ENCODE measurements at regions not wholly inside any gene's neighbourhood (a gene's known extent, or its start where the extent isn't known, plus 50 kb on each side); places are given as distances from the start of the nearest gene placed in this dataset.
A peak's percentile ranks its signal among the peaks of the same experiment; 100 is the strongest.
"Not testable (repeated sequence)": the region's sequence is repeated elsewhere in the genome, so short reads cannot be mapped to it uniquely, and the experiment has no call there.

GRCh38 chr7:63564882-63565281 lies 433.8 kb upstream of the ZNF722 start:
- ATAC-seq (ENCODE audit: low read depth in 2 of 2); H3K36me3 Mint-ChIP-seq; H3K4me3 ChIP-seq (ENCODE audit: low read depth, low read length); H3K27ac Mint-ChIP-seq; H3K4me3 Mint-ChIP-seq; H3K4me1 Mint-ChIP-seq; H3K9me3 ChIP-seq (ENCODE audit: control insufficient read depth in 2 of 2, low read length in 2 of 2); H3K27me3 Mint-ChIP-seq; H3K36me3 ChIP-seq (ENCODE audit: control insufficient read depth, insufficient read depth, low read length); H3K4me1 ChIP-seq (ENCODE audit: control insufficient read depth, insufficient read depth, low read length, poor library complexity, severe bottlenecking); H3K27me3 ChIP-seq (ENCODE audit: control insufficient read depth, insufficient read depth, low read length); H3K27ac ChIP-seq (ENCODE audit: insufficient read depth, low read length, poor library complexity, severe bottlenecking); DNase-seq: not testable (repeated sequence)
- peaks cover 0 to 14% (median 0%) of the 10 kb centered on the region in 7 donors for H3K9me3 Mint-ChIP-seq

DNA sequence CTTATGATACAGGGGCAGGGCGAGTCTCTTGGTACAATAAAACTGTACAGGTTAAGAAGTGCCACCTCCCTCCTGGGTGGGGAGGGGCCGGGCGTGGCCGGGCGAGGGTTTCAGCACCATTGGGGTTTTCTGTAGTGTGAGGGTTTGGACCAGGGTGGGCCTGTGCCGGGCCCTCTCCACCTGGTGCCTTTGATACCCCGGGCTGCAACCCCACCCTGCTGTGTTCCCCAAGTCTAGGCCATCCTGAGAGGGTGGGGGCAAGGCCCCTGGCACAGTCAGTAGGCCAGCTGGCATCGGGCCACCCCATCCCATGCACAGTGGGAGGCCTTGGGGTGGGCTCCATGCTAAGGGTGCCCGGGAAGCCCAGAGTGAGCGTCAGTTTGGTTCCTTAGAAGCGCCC lies 431.8 kb upstream of the ZNF722 start:
- DNase-seq; H3K4me3 Mint-ChIP-seq; H3K36me3 ChIP-seq (ENCODE audit: control insufficient read depth, insufficient read depth, low read length); H3K4me1 Mint-ChIP-seq; H3K9me3 ChIP-seq (ENCODE audit: control insufficient read depth in 2 of 2, low read length in 2 of 2); ATAC-seq (ENCODE audit: low read depth in 2 of 2); H3K4me3 ChIP-seq (ENCODE audit: low read depth, low read length); H3K27ac Mint-ChIP-seq; H3K27me3 Mint-ChIP-seq; H3K27ac ChIP-seq (ENCODE audit: insufficient read depth, low read length, poor library complexity, severe bottlenecking); H3K4me1 ChIP-seq (ENCODE audit: control insufficient read depth, insufficient read depth, low read length, poor library complexity, severe bottlenecking); H3K27me3 ChIP-seq (ENCODE audit: control insufficient read depth, insufficient read depth, low read length); H3K36me3 Mint-ChIP-seq: not testable (repeated sequence)
- peaks cover 0 to 19% (median 3%) of the 10 kb centered on the region in 7 donors for H3K9me3 Mint-ChIP-seq

- H3K4me1 ChIP-seq (ENCODE audit: control insufficient read depth, insufficient read depth, low read length, poor library complexity, severe bottlenecking); DNase-seq; ATAC-seq (ENCODE audit: low read depth in 2 of 2); H3K27me3 Mint-ChIP-seq; H3K27ac Mint-ChIP-seq; H3K27ac ChIP-seq (ENCODE audit: insufficient read depth, low read length, poor library complexity, severe bottlenecking); H3K36me3 Mint-ChIP-seq; H3K9me3 ChIP-seq (ENCODE audit: control insufficient read depth in 2 of 2, low read length in 2 of 2); H3K4me3 Mint-ChIP-seq; H3K36me3 ChIP-seq (ENCODE audit: control insufficient read depth, insufficient read depth, low read length); H3K4me1 Mint-ChIP-seq; H3K4me3 ChIP-seq (ENCODE audit: low read depth, low read length); H3K27me3 ChIP-seq (ENCODE audit: control insufficient read depth, insufficient read depth, low read length): not testable (repeated sequence)
- peaks cover 0 to 19% (median 3%) of the 10 kb centered on the region in 7 donors for H3K9me3 Mint-ChIP-seq
Measured at GRCh38 chr7:63567636-63568035, 431.0 kb upstream of the ZNF722 start.

DNA sequence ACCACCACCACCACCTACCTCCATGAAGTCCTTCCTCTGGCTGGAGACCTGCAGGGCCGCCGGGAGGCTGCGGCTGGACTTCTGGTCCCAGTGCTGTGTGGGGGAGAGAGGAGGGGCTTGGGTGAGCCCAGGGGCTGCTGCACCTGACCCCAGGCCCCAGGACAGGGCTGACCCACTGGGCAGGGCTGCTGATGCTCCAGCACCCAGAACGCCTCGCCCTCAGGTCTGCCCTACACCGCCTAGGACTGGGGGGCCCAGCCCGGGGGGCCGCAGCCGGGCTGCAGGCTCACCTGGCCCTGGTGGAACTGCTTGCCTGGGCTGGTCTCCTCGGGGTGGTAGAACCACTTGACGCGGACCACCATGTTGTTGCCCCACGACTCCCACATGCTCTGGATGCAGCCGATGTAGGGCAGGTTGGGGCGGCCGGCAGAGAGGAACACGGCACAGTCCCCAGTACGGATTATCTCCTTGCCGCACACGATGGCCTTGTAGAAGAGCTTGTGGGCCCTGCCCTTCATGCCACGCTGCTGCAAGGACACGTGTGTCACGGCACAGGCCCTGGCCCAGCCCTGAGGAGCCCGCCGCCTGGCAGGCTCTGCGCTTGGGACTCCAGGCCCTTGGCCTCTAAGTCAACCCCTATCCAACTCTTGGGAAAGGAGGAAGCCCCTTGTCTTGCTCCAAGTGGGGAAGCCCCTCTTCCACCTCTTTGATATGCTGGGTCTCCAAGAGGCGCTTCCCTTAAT lies 429.9 kb upstream of the ZNF722 start:
- not testable (repeated sequence) for H3K27ac Mint-ChIP-seq; H3K27ac ChIP-seq (ENCODE audit: insufficient read depth, low read length, poor library complexity, severe bottlenecking); H3K36me3 Mint-ChIP-seq; H3K27me3 ChIP-seq (ENCODE audit: control insufficient read depth, insufficient read depth, low read length); H3K4me1 Mint-ChIP-seq; H3K36me3 ChIP-seq (ENCODE audit: control insufficient read depth, insufficient read depth, low read length); H3K4me3 Mint-ChIP-seq; H3K27me3 Mint-ChIP-seq; DNase-seq; H3K4me3 ChIP-seq (ENCODE audit: low read depth, low read length); H3K4me1 ChIP-seq (ENCODE audit: control insufficient read depth, insufficient read depth, low read length, poor library complexity, severe bottlenecking); ATAC-seq (ENCODE audit: low read depth in 2 of 2); H3K9me3 ChIP-seq (ENCODE audit: control insufficient read depth in 2 of 2, low read length in 2 of 2)
- H3K9me3 Mint-ChIP-seq: peaks cover 0 to 21% (median 4%) of the 10 kb centered on the region in 7 donors

GRCh38 chr7:63570386-63571115 lies 428.1 kb upstream of the ZNF722 start:
- H3K4me1 Mint-ChIP-seq; H3K4me3 ChIP-seq (ENCODE audit: low read depth, low read length); H3K4me1 ChIP-seq (ENCODE audit: control insufficient read depth, insufficient read depth, low read length, poor library complexity, severe bottlenecking); DNase-seq; H3K36me3 Mint-ChIP-seq; H3K27me3 ChIP-seq (ENCODE audit: control insufficient read depth, insufficient read depth, low read length); H3K27me3 Mint-ChIP-seq; H3K27ac Mint-ChIP-seq; ATAC-seq (ENCODE audit: low read depth in 2 of 2); H3K27ac ChIP-seq (ENCODE audit: insufficient read depth, low read length, poor library complexity, severe bottlenecking); H3K4me3 Mint-ChIP-seq; H3K36me3 ChIP-seq (ENCODE audit: control insufficient read depth, insufficient read depth, low read length); H3K9me3 ChIP-seq (ENCODE audit: control insufficient read depth in 2 of 2, low read length in 2 of 2): not testable (repeated sequence)
- peaks cover 0 to 18% (median 4%) of the 10 kb centered on the region in 7 donors for H3K9me3 Mint-ChIP-seq

- H3K4me3 Mint-ChIP-seq; H3K4me1 Mint-ChIP-seq; H3K36me3 Mint-ChIP-seq; H3K27ac ChIP-seq (ENCODE audit: insufficient read depth, low read length, poor library complexity, severe bottlenecking); H3K4me3 ChIP-seq (ENCODE audit: low read depth, low read length); H3K27me3 ChIP-seq (ENCODE audit: control insufficient read depth, insufficient read depth, low read length); DNase-seq; ATAC-seq (ENCODE audit: low read depth in 2 of 2); H3K4me1 ChIP-seq (ENCODE audit: control insufficient read depth, insufficient read depth, low read length, poor library complexity, severe bottlenecking); H3K27me3 Mint-ChIP-seq; H3K36me3 ChIP-seq (ENCODE audit: control insufficient read depth, insufficient read depth, low read length); H3K9me3 ChIP-seq (ENCODE audit: control insufficient read depth in 2 of 2, low read length in 2 of 2); H3K27ac Mint-ChIP-seq: not testable (repeated sequence)
- peaks cover 0 to 23% (median 6%) of the 10 kb centered on the region in 7 donors for H3K9me3 Mint-ChIP-seq
Measured at GRCh38 chr7:63572196-63572595, 426.5 kb upstream of the ZNF722 start.

DNA sequence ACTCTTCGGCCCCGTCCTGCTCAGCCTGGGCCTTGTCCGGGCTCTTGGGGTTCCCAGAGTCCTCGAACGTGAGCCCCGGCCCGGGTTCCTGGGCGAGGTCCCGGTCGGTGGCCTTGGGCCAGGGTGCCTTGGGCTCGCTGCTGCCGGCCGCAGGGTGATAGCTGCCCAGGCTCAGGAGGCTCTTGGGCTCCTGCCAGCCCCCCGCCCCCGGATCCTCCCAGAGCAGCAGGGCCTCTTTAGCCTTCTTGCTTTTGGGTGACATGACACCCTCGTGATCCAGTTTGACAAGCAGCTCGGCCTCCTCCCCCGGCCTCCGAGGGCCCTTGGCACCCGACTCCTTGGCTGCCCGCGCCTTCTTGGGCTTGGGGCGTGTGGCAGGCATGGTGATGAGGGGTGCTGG lies 425.7 kb upstream of the ZNF722 start:
- not testable (repeated sequence) for H3K4me1 ChIP-seq (ENCODE audit: control insufficient read depth, insufficient read depth, low read length, poor library complexity, severe bottlenecking); DNase-seq; H3K4me3 Mint-ChIP-seq; H3K36me3 Mint-ChIP-seq; H3K27ac Mint-ChIP-seq; H3K4me1 Mint-ChIP-seq; H3K36me3 ChIP-seq (ENCODE audit: control insufficient read depth, insufficient read depth, low read length); H3K27me3 Mint-ChIP-seq; H3K27ac ChIP-seq (ENCODE audit: insufficient read depth, low read length, poor library complexity, severe bottlenecking); H3K4me3 ChIP-seq (ENCODE audit: low read depth, low read length); H3K27me3 ChIP-seq (ENCODE audit: control insufficient read depth, insufficient read depth, low read length); ATAC-seq (ENCODE audit: low read depth in 2 of 2); H3K9me3 ChIP-seq (ENCODE audit: control insufficient read depth in 2 of 2, low read length in 2 of 2)
- peaks cover 0 to 22% (median 6%) of the 10 kb centered on the region in 7 donors for H3K9me3 Mint-ChIP-seq

DNA sequence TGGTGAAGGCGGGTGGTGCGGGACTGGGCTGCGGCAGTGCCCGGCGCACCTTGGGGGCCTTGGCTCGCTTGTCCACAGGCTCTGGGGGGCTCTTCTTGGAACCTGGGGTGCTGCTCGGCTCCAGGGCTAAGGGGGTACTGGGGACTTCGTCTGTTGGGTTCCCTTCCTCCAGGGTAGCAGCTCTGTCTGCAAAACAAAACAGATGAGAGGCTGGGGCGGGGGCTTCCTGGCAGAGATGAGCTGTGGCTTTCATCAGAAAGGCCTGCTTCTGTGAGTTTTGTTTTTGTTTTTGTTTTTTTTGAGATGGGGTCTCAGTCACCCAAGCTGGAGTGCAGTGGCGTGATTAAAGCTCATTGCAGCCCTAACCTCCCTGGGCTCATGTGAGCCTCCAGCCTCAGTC lies 425.2 kb upstream of the ZNF722 start:
- not testable (repeated sequence) for H3K4me3 ChIP-seq (ENCODE audit: low read depth, low read length); H3K4me1 Mint-ChIP-seq; H3K27me3 Mint-ChIP-seq; H3K36me3 ChIP-seq (ENCODE audit: control insufficient read depth, insufficient read depth, low read length); H3K36me3 Mint-ChIP-seq; H3K27ac ChIP-seq (ENCODE audit: insufficient read depth, low read length, poor library complexity, severe bottlenecking); H3K9me3 ChIP-seq (ENCODE audit: control insufficient read depth in 2 of 2, low read length in 2 of 2); H3K4me3 Mint-ChIP-seq; DNase-seq; ATAC-seq (ENCODE audit: low read depth in 2 of 2); H3K4me1 ChIP-seq (ENCODE audit: control insufficient read depth, insufficient read depth, low read length, poor library complexity, severe bottlenecking); H3K27me3 ChIP-seq (ENCODE audit: control insufficient read depth, insufficient read depth, low read length)
- H3K27ac Mint-ChIP-seq: peak overlapping the region in 1 of 3 donors; percentile 32
- H3K9me3 Mint-ChIP-seq: peaks cover 0 to 21% (median 8%) of the 10 kb centered on the region in 7 donors
